A673 (cell line): ENCODE measurements at regions not wholly inside any gene's neighbourhood (a gene's known extent, or its start where the extent isn't known, plus 50 kb on each side); places are given as distances from the start of the nearest gene placed in this dataset.
A peak's percentile ranks its signal among the peaks of the same experiment; 100 is the strongest.
"Not testable (repeated sequence)": the region's sequence is repeated elsewhere in the genome, so short reads cannot be mapped to it uniquely, and the experiment has no call there.

ENCODE experiments used
- BruUV-seq: library from RNA; stranded (reverse); fragments of 400-500 nt; replicated peaks from 2 replicates; lab custom pipeline; 2021; lab: Mats Ljungman, UMichigan
- CTCF ChIA-PET: fragments of 300-600 bp; sonication (Branson Sonifier 250); formaldehyde crosslinking; loops from one replicate; lab custom pipeline; 2022; ENCODE audit warnings: antibody characterized with exemption; lab: Charles Lee
- POLR2A ChIA-PET: fragments of 300-600 bp; sonication (Branson Sonifier 250); formaldehyde crosslinking; loops from one replicate; lab custom pipeline; 2022; ENCODE audit warnings: antibody characterized with exemption; ENCODE audit not compliant: low non-redundant PET; lab: Charles Lee
- DNase-seq: peaks from one replicate; pipeline ENCODE4 v3.0.0-alpha.2; 2015; ENCODE audit warnings: low spot score
- H3K27ac ChIP-seq: fragments of 200-600 bp; sonication (generic); 2 replicates; pipeline ENCODE4 v1.5.1; 2016; ENCODE audit warnings: mixed run types, low read depth, mild to moderate bottlenecking, mixed read lengths, antibody characterized with exemption, low read length; ENCODE audit not compliant: poor library complexity, severe bottlenecking
- H3K27me3 ChIP-seq: fragments of 200-600 bp; sonication (generic); replicated peaks from 2 replicates; pipeline ENCODE4 v1.6.1; 2017; ENCODE audit warnings: mixed run types, low read depth, mild to moderate bottlenecking, mixed read lengths, antibody characterized with exemption, low read length; ENCODE audit not compliant: insufficient read depth, poor library complexity
- H3K36me3 ChIP-seq: fragments of 200-600 bp; sonication (generic); 2 replicates; pipeline ENCODE4 v1.6.1; 2016; ENCODE audit warnings: mixed run types, mild to moderate bottlenecking, mixed read lengths, antibody characterized with exemption, low read length; ENCODE audit not compliant: insufficient read depth, poor library complexity, severe bottlenecking
- H3K4me1 ChIP-seq: fragments of 200-600 bp; sonication (generic); 2 replicates; pipeline ENCODE4 v1.6.1; 2017; ENCODE audit warnings: mixed run types, mild to moderate bottlenecking, mixed read lengths, antibody characterized with exemption, low read length; ENCODE audit not compliant: insufficient read depth, poor library complexity, severe bottlenecking
- H3K4me3 ChIP-seq: fragments of 200-600 bp; sonication (generic); 2 replicates; pipeline ENCODE4 v1.5.1; 2016; ENCODE audit warnings: low read depth, mixed run types, mild to moderate bottlenecking, mixed read lengths, low read length; ENCODE audit not compliant: poor library complexity, severe bottlenecking
- H3K9me3 ChIP-seq: fragments of 200-600 bp; sonication (generic); 2 replicates; pipeline ENCODE4 v1.6.1; 2016; ENCODE audit warnings: mixed run types, low read depth, mild to moderate bottlenecking, mixed read lengths, antibody characterized with exemption, low read length; ENCODE audit not compliant: poor library complexity, severe bottlenecking
- EZH2 ChIP-seq: fragments of 200-600 bp; sonication (generic); IDR thresholded peaks from 2 replicates; pipeline ENCODE4 v1.6.1; 2017; ENCODE audit warnings: borderline replicate concordance, low read depth, mild to moderate bottlenecking, mixed read lengths, antibody characterized with exemption, low read length; ENCODE audit not compliant: poor library complexity, severe bottlenecking
- intact Hi-C: fragments of 100-400 bp; cut with micrococcal nuclease; formaldehyde crosslinking; loops from one replicate; pipeline ENCODE4 v1.10.0; 2022; ENCODE audit not compliant: unreplicated experiment
- TF ChIP-seq, protein P1 (sequence below): fragments of 300-800, 200-600 bp; sonication (generic); conservative IDR thresholded peaks from 2 replicates; pipeline ENCODE4 v1.5.1; 2017; ENCODE audit warnings: low read depth, mild to moderate bottlenecking, antibody characterized with exemption, low read length, moderate library complexity, mixed read lengths

DNA sequence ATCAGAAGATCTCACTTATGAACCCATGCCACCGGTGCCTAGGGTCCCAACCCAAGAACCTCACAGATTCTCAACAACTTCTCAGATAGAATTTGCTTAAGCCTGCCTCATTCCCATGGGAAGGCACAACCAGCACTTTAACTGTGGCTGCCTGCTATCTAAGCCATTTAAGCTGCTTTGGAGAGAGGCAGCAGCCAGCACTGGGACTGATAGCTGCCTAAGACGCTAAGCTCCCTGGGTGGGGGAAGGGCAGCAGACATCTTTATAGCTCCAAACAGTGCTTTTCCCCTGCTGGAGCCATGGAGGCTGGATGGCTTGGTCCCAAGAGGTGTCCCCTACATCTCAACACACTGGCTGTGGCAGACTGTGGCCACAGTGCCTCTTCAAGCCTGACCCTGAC lies 1268.6 kb downstream of the FAM133A start:
- DNase-seq: no peak
- TF ChIP-seq EZH2: no peak
- TF ChIP-seq, protein P1, sequence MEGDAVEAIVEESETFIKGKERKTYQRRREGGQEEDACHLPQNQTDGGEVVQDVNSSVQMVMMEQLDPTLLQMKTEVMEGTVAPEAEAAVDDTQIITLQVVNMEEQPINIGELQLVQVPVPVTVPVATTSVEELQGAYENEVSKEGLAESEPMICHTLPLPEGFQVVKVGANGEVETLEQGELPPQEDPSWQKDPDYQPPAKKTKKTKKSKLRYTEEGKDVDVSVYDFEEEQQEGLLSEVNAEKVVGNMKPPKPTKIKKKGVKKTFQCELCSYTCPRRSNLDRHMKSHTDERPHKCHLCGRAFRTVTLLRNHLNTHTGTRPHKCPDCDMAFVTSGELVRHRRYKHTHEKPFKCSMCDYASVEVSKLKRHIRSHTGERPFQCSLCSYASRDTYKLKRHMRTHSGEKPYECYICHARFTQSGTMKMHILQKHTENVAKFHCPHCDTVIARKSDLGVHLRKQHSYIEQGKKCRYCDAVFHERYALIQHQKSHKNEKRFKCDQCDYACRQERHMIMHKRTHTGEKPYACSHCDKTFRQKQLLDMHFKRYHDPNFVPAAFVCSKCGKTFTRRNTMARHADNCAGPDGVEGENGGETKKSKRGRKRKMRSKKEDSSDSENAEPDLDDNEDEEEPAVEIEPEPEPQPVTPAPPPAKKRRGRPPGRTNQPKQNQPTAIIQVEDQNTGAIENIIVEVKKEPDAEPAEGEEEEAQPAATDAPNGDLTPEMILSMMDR: no peak
- H3K9me3 ChIP-seq: peaks cover 9% of the 10 kb centered on the region
- intact Hi-C loops: no loop called here
- no peaks in the 10 kb centered on the region for H3K36me3 ChIP-seq
- no peak overlapping the region for H3K4me3 ChIP-seq
- no peaks in the 10 kb centered on the region for H3K4me1 ChIP-seq
- no peaks in the 10 kb centered on the region for H3K27me3 ChIP-seq
- no TSS peak for BruUV-seq
- POLR2A ChIA-PET: no interaction called here
- CTCF ChIA-PET: no interaction called here
- H3K27ac ChIP-seq: no peak overlapping the region

DNA sequence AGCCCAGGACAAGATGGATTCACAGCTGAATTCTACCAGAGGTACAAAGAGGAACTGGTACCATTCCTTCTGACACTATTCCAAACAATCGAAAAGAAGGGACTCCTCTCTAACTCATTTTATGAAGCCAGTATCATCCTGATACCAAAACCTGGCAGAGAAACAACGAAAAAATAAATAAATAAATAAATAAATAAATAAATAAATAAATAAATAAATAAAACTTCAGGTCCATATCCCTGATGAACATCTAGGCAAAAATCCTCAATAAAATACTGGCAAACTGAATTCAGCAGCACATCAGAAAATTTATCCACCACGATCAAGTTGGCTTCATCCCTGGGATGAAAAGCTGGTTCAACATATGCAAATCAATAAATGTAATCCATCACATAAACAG lies 1272.1 kb downstream of the FAM133A start:
- H3K36me3 ChIP-seq, H3K9me3 ChIP-seq, intact Hi-C loops, H3K27ac ChIP-seq, DNase-seq, H3K4me1 ChIP-seq, H3K4me3 ChIP-seq, BruUV-seq, POLR2A ChIA-PET, CTCF ChIA-PET, H3K27me3 ChIP-seq: not testable (repeated sequence)

DNA sequence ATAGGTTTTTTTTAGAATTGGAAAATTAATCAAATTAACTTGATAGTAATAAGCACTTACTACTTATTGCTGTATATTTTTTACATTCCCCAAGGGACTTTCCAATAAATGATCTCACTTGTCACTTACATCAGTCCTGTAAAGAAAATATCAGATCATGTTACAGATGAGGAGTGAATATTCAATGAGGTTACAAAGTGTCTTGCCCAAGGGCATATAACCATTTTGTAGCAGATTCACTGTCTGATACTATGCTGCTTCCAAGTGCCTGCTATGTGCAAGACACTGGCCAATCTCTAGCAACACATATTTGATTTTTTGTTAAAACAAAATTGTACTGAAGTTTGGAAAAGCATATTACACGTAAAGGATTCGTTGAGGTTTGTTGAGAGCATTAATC lies 1287.7 kb downstream of the FAM133A start:
- H3K9me3 ChIP-seq: peaks cover 4% of the 10 kb centered on the region
- DNase-seq: peak; percentile 11
- H3K27me3 ChIP-seq: no peaks in the 10 kb centered on the region
- H3K36me3 ChIP-seq: no peaks in the 10 kb centered on the region
- no peaks in the 10 kb centered on the region for H3K4me1 ChIP-seq
- ChIA-PET POLR2A (no interaction called here), CTCF (no interaction called here)
- no peak overlapping the region for H3K27ac ChIP-seq
- no peak overlapping the region for H3K4me3 ChIP-seq
- BruUV-seq: no TSS peak
- intact Hi-C loops: no loop called here
- TF ChIP-seq EZH2: no peak
- TF ChIP-seq, protein P1: no peak

DNA sequence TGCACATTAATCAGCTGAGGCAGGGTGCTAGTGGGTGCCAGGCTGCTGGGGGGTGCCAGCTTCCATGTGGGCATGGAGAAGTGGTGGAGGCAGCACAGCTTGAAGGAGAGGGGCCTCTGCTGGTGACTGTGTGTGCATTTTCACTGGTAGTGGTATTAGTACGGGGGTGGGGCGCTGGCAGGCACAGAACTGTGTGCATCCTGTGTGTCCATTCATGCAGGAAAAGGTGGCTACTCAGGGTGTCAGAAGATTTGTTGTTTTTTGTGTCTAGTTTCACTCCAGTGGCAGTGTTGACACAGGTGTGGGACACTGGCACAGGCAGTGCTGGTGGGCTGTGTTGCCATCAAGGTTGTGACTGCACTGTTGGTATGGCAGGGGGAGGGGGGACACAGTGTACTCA lies 1303.6 kb downstream of the FAM133A start:
- H3K36me3 ChIP-seq: no peaks in the 10 kb centered on the region
- no peak for TF ChIP-seq EZH2
- TF ChIP-seq, protein P1: no peak
- H3K4me3 ChIP-seq: no peak overlapping the region
- CTCF ChIA-PET: no interaction called here
- no peaks in the 10 kb centered on the region for H3K27me3 ChIP-seq
- H3K27ac ChIP-seq: no peak overlapping the region
- no peaks in the 10 kb centered on the region for H3K4me1 ChIP-seq
- intact Hi-C loops: no loop called here
- H3K9me3 ChIP-seq: no peaks in the 10 kb centered on the region
- no peak for DNase-seq
- no TSS peak for BruUV-seq
- POLR2A ChIA-PET: no interaction called here
